Heart left ventricle (tissue), 13 donors: ENCODE measurements at regions not wholly inside any gene's neighbourhood (a gene's known extent, or its start where the extent isn't known, plus 50 kb on each side); places are given as distances from the start of the nearest gene placed in this dataset.

Source experiments
- POLR2A ChIP-seq, 2 donors: fragments of 450-650 bp; IDR thresholded peaks; one replicate each; pipeline ENCODE4 v1.6.1; 2017; ENCODE audit warnings: antibody characterized with exemption in 2 of 2, mild to moderate bottlenecking in 2 of 2, moderate library complexity in 2 of 2
- TF ChIP-seq, protein P1 (sequence below), 12 donors: fragments of 200-600 bp; sonication (generic) in 4 of 12; IDR thresholded peaks; one replicate each; pipeline versions ENCODE4 v1.5.0 to v1.8.0; 2018 to 2022; ENCODE audit warnings: antibody characterized with exemption in 12 of 12, mild to moderate bottlenecking in 5 of 12
- donor health status: ischemic (EF 13 %, LVEDD 7.1; RV severe dilation, severe dysfunction).
- donor health status: DM: no; HTN: yes; CAD: no.
- donor health status: DM: no; HTN: no; CAD: no.
- donor health status: ischemic (EF 25% LVEDD 6.9; RV normal size, moderate dysfunction).
- donor health status: ischemic (EF 25% LVEDD 5.7; RV mildly dilated, moderate dysfunction).
- donor health status: ischemic (EF 35%, LVEDD 5.7; RV mildly dilated, moderate dysfunction).
- donor health status: nonischemic (EF 11% LVEDD 7.7; RV severe dilation, severe dysfunction).
- donor health status: DM: yes; HTN: yes; CAD: no.
- donor health status: PGD.
- donor health status: ischemic (EF 29% LVEDD 5.4; RV normal size, mild dysfunction).
- donor health status: nonischemic (EF 23%, LVEDD 6.1; RV moderate dilation, normal function).

DNA sequence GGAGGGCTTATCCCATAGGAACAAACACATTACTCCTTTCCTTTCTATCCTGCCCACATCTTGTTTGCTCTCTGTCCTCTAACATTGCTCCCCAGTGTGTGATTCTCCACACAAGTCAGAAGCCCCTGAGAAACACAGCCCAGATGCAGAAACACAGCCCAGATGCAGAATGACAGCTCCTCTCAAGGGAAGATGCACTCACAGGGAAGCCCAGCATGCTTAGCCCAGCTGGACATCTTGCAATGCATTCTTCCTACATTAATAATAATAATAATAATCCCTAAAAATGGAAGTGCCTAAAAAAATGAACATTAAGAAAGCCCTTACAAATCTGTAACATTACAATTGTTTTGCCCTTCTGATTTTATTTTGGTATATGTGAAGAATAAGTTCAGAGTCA is 172.1 kb downstream of the CBLN2 start:
- TF ChIP-seq POLR2A (IDR thresholded peaks at IDR 0.05), result no peak
- TF ChIP-seq, protein P1, sequence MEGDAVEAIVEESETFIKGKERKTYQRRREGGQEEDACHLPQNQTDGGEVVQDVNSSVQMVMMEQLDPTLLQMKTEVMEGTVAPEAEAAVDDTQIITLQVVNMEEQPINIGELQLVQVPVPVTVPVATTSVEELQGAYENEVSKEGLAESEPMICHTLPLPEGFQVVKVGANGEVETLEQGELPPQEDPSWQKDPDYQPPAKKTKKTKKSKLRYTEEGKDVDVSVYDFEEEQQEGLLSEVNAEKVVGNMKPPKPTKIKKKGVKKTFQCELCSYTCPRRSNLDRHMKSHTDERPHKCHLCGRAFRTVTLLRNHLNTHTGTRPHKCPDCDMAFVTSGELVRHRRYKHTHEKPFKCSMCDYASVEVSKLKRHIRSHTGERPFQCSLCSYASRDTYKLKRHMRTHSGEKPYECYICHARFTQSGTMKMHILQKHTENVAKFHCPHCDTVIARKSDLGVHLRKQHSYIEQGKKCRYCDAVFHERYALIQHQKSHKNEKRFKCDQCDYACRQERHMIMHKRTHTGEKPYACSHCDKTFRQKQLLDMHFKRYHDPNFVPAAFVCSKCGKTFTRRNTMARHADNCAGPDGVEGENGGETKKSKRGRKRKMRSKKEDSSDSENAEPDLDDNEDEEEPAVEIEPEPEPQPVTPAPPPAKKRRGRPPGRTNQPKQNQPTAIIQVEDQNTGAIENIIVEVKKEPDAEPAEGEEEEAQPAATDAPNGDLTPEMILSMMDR (IDR thresholded peaks at IDR 0.05), result no peak
